SW480 (cell line): ENCODE measurements at regions not wholly inside any gene's neighbourhood (a gene's known extent, or its start where the extent isn't known, plus 50 kb on each side); places are given as distances from the start of the nearest gene placed in this dataset.

Experiments
- DNase-seq: peaks from one replicate; pipeline ENCODE4 v3.0.0-alpha.2; 2016; ENCODE audit warnings: low spot score

GRCh38 chr14:98379830-98380229 is 892.2 kb downstream of the BCL11B start:
- no peak for DNase-seq

DNA sequence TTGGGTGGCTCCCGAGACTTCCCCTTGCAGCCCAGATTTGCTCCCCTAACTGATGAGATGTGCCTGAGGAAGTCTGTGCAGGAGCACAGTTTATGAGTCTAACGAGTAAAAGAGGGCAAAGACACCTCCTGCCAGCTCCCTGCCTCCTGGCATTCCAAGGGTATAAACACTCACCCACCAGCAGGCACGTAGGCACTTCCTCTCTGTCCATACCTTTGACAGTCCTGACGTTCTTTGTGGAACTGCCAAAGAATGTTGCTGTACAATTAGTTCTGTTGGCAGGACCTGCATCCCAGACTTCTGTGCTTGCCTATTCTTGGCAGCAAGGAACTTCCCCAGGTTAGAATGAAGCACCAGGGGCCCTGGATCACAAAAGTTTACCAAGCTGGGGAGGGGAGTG is 889.3 kb downstream of the BCL11B start:
- no peak for DNase-seq

GRCh38 chr14:98385851-98386250 is 886.1 kb downstream of the BCL11B start:
- no peak for DNase-seq

- DNase-seq = no peak
Measured at GRCh38 chr14:98391061-98391460, 880.9 kb downstream of the BCL11B start.

DNA sequence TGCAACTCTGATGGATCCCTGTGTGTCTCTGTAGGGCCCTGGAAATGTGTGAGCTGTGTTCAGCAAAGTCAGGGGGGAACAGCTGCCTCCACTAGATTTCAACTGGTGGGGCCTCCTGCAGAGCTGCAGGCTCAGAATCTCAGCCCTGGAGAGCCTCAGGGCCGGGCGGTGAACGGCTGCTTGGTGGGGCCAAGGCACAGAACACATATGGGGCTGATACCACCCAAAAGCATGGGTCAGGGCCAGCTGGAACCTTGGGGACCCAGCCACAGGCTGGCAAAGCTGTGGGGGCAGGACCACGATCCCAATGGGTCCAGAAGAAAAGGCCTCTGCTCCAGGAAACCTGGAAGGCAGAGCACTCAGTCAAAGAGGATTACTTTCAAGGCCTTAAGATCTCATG is 878.5 kb downstream of the BCL11B start:
- DNase-seq = no peak

DNA sequence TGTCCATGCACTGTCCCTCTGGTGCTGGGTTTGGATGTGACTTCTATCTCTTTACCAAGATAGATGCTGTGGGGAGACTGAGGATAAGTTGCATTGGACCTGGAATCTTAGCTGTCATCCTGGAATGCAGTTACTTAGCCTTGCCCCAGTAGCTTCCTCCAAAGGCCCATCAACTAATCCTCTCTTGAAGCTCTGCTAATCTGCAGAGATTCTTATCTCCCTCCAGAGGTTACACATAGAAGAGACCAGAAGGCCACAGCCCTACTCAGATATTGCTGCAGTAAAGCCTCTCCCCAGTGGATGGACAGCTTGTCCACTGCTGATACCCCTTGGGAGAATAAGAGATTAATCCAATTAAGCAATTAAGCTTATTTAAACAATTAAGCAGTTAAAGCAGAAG is 867.2 kb downstream of the BCL11B start:
- DNase-seq = no peak

DNA sequence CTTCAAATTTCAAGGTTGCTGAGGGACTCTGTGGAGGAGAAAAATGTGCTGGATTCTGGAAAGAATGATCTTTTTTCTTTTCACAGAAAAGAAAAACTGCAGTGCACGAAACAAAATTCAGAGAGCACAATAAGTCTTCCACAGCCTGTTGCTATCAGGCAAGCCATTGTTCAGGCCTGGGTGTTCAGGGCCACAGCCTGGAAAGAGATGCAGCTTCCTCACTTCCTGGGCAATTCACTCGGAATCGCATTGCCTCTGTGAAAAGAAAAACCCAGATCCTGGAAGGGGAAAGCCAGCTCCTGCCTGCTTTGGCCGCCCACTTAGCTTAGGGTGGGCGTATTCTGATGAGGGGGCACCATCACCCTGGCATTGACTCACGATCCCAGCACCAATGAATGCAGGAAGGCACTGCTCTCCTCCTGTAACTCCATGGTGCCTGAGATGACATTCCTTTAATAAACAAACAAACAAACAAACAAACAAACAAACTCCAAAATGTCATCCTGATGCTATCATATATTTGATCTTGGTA is 863.9 kb downstream of the BCL11B start:
- no peak for DNase-seq

DNA sequence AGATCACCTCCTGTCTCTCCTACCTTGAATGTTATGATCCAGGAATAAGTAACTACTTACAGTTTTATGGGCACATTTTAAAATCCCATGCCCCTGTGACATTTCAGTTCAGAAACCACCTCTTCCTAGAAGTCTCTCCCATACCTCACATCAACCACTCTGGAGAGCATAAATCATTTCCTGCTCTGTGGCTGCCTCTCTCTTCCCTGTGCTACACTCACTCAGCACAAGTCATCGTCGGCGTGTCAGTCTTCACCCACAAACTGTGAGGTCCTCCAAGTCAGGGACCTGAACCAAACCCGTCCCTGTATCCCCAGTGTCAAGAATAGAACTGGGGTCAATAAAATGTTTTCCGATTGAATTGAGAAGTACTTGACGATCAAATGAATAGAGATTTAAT is 863.3 kb downstream of the BCL11B start:
- DNase-seq = no peak

DNA sequence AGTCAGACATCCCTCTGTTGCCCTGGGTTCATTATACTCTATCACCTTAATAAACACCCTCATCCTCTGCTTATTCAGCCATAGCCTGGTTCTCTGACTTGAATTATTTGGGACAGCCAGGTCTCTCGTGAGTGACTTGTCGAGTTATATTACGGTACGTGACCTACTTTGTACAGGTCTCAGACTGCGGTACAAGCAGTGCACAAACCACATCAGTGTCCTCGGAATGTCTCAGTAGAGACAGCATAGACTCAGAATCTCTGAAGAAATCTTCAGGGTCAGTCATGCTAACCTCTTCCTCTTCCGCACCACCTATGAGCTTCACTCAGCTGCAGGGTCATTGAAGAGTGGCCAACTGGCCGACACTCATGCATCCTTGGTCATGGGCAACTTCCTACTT is 860.8 kb downstream of the BCL11B start:
- DNase-seq = no peak

DNA sequence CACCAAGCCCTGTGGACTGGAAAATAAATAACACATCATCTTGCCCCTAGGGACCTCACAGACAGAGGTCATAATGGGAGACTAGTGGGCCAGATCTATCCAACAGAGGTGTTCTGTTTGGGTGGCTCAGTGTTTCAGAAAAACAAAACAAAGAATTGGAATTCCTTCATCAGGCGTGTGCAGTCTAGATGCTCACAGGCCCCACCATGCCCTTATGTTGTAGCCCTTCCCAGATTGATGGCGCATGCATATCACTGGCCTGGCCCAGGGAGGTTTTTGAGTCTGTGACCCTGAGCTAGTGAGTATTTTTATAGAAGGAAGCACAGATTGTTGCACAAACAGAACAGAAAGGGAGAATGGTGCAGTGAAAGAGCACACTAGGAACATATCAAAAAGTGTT is 859.6 kb downstream of the BCL11B start:
- no peak for DNase-seq

GRCh38 chr14:98415766-98416165 is 856.2 kb downstream of the BCL11B start:
- no peak for DNase-seq

- no peak for DNase-seq
Measured at GRCh38 chr14:98417001-98417400, 855.0 kb downstream of the BCL11B start.

- no peak for DNase-seq
Measured at GRCh38 chr14:98428483-98428994, 843.5 kb downstream of the BCL11B start.

GRCh38 chr14:98433436-98433835 is 838.6 kb downstream of the BCL11B start:
- DNase-seq = no peak

- no peak for DNase-seq
Measured at GRCh38 chr14:98437113-98437512, 834.9 kb downstream of the BCL11B start.

GRCh38 chr14:98444077-98444476 is 827.9 kb downstream of the BCL11B start:
- no peak for DNase-seq

GRCh38 chr14:98445718-98446117 is 826.3 kb downstream of the BCL11B start:
- no peak for DNase-seq

- DNase-seq = no peak
Measured at GRCh38 chr14:98446508-98446907, 825.5 kb downstream of the BCL11B start.

GRCh38 chr14:98456231-98456630 is 815.8 kb downstream of the BCL11B start:
- DNase-seq = no peak

- no peak for DNase-seq
Measured at GRCh38 chr14:98458702-98459101, 813.3 kb downstream of the BCL11B start.

DNA sequence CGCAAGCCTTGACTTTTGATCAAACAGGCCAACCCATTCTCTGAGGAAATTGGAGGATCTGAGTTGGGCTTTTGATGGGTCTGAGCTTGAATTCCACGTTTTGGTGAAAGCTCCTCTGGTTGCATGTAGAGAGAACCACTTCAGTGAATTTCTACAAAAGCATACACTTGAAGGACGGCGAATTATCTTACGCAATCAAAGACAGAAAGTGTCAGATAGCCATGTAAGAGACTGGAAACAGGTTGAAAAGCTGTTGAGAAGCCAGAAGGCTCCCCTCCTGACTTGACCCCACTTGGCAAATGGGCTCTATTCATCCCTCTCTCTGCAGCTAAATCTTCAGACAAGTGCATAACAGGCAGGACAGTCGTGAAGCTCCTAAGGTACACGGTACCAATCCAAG is 809.1 kb downstream of the BCL11B start:
- DNase-seq = no peak

DNA sequence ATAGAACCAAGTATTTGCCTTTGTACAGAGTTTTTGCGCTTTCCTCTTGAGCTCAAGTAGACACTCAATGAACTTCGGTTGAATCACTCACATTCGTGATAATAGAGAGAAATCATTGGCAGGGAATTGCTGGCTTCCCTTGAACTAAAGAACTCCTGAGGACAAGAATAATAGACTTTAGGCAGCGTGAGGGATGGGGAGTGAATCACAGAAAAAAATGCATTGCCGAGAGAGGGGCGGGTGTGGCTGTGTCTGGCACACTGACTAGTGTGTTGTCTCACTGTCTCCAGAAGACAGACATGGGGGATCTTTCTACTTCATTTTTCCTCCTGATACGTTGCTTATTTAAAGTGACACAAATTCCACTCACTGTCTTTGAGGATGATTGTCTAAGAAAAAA is 805.2 kb downstream of the BCL11B start:
- no peak for DNase-seq

GRCh38 chr14:98470663-98471062 is 801.3 kb downstream of the BCL11B start:
- DNase-seq = no peak

GRCh38 chr14:98474900-98475299 is 797.1 kb downstream of the BCL11B start:
- no peak for DNase-seq

DNA sequence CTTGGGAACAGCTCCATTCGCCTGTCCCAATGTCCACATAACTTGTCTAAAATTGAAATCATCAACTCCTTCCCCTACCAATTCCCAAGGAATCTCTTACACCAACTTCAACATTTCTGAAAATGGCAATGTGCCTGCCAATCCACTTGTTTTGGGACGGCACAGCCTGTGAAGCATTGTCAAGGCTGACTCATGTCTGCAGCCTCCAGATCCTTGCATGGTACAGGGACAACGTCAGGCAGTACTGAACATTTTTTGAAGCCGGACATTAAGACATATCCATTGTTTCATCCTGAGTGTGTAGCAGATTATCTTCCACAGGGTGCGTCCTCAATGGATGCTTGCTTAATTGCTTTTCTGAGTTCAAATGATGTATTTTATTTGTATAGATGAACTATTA is 794.1 kb downstream of the BCL11B start:
- DNase-seq = no peak
